ENCODE measurements at regions not wholly inside any gene's neighbourhood (a gene's known extent, or its start where the extent isn't known, plus 50 kb on each side); places are given as distances from the start of the nearest gene placed in this dataset.

DNA sequence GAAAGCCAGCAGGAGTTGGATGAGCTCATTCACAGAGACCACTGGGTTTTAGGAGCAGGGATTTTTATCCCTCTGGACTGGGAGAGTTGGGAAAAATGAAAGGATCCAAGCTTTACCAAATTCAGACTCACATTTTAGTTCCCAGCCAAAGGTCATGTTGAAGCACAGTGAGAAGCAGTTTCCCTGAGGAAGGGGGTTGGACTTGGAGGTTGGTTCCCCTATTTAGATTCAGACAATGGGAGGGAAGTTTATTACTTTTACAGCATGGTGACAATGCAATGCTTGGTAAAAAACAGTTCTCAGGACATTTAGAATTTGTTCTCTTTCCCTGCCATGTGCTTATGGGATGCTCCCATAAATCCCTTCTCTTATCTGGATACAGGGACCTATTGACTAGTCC, 57.3 kb upstream of the ZNF648 start:
- no peak for DNase-seq

DNA sequence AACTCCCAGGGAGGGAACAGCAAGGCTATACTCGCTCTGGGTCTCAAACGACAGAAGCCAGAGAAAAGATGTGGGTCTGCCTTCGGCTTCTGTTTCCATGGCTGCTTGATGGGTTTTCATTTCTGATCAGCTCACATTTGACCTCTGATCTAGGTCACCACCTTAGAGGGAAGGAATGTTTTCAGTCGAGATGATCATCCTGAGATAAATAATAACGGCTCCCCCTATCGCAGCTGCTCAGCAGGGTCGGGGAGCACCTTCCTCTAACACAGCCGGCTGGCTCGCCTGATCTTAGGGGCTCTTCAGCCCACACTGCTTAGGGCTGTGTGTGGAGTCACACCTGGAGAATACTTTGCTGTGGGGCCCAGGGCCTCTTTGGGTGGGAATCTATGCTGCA, 53.1 kb upstream of the ZNF648 start:
- DNase-seq = no peak

DNA sequence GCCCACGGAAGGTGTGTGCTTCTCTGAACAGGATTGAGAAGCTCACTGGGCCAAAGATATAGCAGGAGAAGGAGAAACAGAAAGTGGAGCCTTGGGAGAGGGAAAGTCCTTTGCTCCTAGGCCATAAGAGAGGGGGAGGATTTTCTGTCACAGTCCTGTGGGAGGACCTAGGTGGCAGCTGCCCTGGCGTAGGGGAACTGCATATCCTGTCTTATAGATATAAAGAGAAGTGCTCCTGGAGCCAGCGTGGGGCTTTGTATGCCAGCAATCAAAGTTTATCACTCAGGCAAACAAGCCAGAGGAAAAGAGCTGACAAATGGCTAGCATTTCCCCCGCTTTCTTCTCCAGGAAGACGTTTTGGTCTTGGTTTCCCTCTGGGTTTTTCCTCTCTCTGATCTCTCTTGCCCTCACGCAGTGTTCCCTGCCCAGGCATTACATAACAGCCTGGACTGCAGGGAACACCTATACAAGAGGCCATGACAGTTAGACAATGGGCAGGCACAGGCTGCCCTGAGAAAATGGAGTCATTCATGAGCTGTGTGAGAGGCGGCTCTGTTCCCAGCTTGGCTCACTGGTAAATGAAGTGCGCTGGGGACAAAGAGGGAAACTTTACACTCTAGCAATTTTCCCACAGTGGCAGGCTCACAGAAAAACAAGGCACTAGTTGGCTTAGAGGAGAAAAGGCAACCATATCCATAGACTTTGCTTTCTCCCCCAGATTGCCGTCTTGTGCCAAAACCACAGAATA, 52.5 kb upstream of the ZNF648 start:
- no peak for DNase-seq

DNA sequence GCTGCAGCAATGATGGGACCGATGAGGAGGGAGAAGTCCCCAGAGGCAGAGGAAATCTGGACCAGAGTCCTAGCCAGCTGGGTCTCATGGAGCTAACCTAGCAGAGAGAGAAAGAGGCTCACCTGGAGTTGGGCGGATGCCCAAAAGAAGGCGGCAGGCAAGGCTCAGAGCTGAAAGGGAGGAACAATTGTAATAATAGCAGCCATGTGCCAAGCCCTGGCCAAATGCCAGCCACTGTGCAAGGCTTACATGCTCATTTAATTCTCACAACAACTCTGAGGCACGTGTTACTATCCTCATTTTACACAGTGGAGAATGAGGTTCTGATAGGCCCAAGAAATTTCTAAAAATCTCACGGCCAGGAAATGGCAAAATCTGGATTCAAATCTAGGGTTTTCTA, 50.0 kb upstream of the ZNF648 start:
- no peak for DNase-seq
